ENCODE measurements at regions not wholly inside any gene's neighbourhood (a gene's known extent, or its start where the extent isn't known, plus 50 kb on each side); places are given as distances from the start of the nearest gene placed in this dataset.

- TF ChIP-seq CTCF (IDR thresholded peaks at IDR 0.05) (no peak), POLR2A (IDR thresholded peaks at IDR 0.05) (no peak)
These were observed 74.1 kb downstream of the SMIM21 start for GRCh38 chr18:75353357-75353756.

Measured in Peyer's patch (tissue), 4 donors.